Liver (tissue), 3 donors: ENCODE measurements at regions not wholly inside any gene's neighbourhood (a gene's known extent, or its start where the extent isn't known, plus 50 kb on each side); places are given as distances from the start of the nearest gene placed in this dataset.

Experiments
- GABPA ChIP-seq, 2 donors: IDR thresholded peaks in 1 of 2; conservative IDR thresholded peaks in 1 of 2; 2 replicates each; pipeline ENCODE4 v1.6.1; 2016; ENCODE audit warnings: antibody characterized with exemption in 2 of 2, mild to moderate bottlenecking in 1 of 2, moderate library complexity in 1 of 2
- TF ChIP-seq, protein P1 (sequence below): fragments of 150-350 bp; IDR thresholded peaks from 2 replicates; pipeline ENCODE4 v1.5.1; 2017; ENCODE audit warnings: improper control_type of control experiment, low read depth, low read length; ENCODE audit not compliant: missing input control
- TF ChIP-seq, protein P2 (sequence below): IDR thresholded peaks from 2 replicates; pipeline ENCODE4 v1.6.1; 2016; ENCODE audit warnings: antibody characterized with exemption
- TF ChIP-seq, protein P3 (sequence below): IDR thresholded peaks from 2 replicates; pipeline ENCODE4 v1.6.1; 2016; ENCODE audit warnings: antibody characterized with exemption
- donor health status: healthy.
- donor health status: healthy.

DNA sequence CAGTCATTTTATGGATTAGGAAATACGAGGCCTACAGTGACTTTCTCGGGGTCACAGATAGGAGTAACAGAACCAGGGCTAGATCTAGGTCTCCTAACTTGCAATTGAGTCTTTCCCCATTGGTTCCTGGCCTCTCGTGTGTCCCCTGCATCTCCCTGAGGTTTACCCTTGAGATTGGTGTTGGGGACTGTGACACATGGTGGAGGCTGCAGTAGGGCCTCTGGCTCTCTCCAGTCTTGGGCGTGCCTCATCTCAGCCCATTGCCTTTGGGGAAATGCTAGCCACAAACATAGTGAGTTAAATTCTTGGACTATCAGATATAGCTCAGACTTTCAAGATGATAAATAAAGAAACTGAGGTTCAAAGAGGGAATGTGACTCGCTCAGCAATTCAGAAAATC, 212.1 kb downstream of the KCNRG start:
- TF ChIP-seq, protein P1, sequence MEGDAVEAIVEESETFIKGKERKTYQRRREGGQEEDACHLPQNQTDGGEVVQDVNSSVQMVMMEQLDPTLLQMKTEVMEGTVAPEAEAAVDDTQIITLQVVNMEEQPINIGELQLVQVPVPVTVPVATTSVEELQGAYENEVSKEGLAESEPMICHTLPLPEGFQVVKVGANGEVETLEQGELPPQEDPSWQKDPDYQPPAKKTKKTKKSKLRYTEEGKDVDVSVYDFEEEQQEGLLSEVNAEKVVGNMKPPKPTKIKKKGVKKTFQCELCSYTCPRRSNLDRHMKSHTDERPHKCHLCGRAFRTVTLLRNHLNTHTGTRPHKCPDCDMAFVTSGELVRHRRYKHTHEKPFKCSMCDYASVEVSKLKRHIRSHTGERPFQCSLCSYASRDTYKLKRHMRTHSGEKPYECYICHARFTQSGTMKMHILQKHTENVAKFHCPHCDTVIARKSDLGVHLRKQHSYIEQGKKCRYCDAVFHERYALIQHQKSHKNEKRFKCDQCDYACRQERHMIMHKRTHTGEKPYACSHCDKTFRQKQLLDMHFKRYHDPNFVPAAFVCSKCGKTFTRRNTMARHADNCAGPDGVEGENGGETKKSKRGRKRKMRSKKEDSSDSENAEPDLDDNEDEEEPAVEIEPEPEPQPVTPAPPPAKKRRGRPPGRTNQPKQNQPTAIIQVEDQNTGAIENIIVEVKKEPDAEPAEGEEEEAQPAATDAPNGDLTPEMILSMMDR: no peak
- TF ChIP-seq, protein P2, sequence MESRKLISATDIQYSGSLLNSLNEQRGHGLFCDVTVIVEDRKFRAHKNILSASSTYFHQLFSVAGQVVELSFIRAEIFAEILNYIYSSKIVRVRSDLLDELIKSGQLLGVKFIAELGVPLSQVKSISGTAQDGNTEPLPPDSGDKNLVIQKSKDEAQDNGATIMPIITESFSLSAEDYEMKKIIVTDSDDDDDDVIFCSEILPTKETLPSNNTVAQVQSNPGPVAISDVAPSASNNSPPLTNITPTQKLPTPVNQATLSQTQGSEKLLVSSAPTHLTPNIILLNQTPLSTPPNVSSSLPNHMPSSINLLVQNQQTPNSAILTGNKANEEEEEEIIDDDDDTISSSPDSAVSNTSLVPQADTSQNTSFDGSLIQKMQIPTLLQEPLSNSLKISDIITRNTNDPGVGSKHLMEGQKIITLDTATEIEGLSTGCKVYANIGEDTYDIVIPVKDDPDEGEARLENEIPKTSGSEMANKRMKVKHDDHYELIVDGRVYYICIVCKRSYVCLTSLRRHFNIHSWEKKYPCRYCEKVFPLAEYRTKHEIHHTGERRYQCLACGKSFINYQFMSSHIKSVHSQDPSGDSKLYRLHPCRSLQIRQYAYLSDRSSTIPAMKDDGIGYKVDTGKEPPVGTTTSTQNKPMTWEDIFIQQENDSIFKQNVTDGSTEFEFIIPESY: no peak
- TF ChIP-seq, protein P3, sequence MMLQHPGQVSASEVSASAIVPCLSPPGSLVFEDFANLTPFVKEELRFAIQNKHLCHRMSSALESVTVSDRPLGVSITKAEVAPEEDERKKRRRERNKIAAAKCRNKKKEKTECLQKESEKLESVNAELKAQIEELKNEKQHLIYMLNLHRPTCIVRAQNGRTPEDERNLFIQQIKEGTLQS: no peak
- TF ChIP-seq GABPA (IDR thresholded peaks at IDR 0.05 in 1 of 2, conservative IDR thresholded peaks at IDR 0.05 in 1 of 2): no peak
